HG02678 (cell line): ENCODE measurements at regions not wholly inside any gene's neighbourhood (a gene's known extent, or its start where the extent isn't known, plus 50 kb on each side); places are given as distances from the start of the nearest gene placed in this dataset.
A peak's percentile ranks its signal among the peaks of the same experiment; 100 is the strongest.
"Not testable (repeated sequence)": the region's sequence is repeated elsewhere in the genome, so short reads cannot be mapped to it uniquely, and the experiment has no call there.

ENCODE experiments used
- ATAC-seq: cut with Tn5 transposase; IDR thresholded peaks from one replicate; pipeline ENCODE4 v1.9.1; 2021; ENCODE audit warnings: mild to moderate bottlenecking, moderate library complexity; ENCODE audit not compliant: unreplicated experiment

DNA sequence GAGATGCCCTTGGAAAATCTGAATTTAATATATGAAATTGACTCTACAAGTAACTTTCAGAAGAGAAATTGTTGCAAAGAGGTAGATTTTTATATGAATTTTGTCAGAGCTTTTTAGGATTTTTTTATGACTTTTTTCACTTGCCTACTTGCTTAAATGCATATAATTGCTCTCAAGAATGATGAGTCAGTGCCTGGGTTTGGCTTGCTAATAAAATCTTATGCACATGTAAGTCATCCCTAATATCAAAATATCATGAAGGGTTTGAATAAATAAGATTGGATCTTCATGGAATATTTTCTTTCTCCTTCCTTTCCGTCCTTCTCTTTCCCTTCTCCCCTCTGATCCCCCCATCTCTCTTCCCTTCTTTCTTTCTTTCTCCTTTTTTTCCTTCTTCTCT is 354.1 kb downstream of the TXNL1 start:
- no peak for ATAC-seq

DNA sequence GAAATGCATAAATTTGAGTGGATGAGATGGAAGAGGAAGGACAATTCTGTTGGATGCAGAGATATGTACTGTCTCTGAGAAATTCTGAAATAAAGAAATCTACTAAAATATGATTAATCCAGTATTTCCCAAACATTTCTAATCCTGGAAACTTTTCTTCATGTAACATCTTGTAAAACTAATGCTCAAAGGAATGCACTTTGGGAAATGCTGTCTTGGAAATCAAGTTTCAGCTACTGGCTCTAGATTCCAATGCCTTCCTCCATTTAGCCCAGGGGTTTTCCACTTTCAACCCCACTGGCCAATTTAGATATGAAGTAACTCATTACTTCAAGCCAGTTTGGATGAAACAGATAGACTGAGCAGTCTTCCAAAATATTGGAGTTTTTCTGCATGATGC is 355.1 kb downstream of the TXNL1 start:
- no peak for ATAC-seq

DNA sequence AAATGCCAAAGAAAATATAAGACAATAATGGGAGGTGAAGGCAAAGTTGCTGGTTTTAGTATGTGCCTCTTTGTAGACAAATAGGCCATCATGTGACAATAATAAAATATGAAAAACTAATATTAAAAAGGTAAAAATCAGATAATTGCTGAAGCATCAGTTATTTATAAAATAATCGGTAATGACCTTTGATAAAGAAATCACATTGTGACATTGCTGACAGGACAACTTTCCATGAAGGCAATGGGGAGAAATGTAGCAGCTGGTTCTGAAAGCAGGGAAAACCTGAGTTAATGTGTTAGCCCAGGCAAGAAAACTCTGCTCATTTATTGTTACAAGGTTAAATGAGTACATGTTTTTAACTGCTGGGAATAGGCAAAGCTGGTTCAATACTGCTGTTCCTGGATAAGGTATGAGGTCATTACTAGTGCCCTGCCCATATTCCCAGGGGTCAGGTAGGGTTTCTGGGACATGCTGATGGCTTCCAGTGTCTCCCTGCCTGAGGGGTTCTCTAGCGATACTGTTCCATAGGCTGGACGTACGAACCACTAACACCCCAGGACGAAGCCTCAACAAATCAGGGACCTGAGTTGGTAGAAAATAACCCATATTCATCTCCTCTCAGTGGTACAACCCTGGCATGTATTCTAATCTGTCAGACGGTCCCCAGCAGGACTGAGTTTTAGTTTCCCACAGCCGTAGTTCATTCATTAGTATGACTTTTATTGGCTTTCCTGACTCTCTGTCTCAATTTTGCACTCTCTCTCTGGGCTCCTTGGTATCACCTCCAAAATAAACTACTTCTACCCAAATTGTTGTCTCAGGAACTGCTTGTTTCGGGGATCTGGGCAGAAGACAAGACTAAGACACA is 355.9 kb downstream of the TXNL1 start:
- ATAC-seq = no peak

DNA sequence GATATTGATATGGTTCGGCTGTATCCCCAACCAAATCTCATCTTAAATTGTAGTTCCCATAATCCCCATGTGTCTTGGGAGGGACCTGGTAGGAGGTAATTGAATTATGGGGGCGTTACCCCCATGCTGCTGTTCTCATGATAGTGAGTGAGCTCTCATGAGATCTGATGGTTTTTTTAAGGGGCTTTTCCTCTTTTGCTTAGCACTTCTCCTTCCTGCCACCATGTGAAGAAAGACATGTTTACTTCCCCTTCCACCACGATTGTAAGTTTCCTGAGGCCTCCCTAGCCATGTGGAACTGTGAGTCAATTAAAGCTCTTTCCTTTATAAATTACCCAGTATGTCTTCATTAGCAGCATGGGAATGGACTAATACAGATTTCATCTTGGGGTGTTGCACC is 358.6 kb downstream of the TXNL1 start:
- ATAC-seq = not testable (repeated sequence)

DNA sequence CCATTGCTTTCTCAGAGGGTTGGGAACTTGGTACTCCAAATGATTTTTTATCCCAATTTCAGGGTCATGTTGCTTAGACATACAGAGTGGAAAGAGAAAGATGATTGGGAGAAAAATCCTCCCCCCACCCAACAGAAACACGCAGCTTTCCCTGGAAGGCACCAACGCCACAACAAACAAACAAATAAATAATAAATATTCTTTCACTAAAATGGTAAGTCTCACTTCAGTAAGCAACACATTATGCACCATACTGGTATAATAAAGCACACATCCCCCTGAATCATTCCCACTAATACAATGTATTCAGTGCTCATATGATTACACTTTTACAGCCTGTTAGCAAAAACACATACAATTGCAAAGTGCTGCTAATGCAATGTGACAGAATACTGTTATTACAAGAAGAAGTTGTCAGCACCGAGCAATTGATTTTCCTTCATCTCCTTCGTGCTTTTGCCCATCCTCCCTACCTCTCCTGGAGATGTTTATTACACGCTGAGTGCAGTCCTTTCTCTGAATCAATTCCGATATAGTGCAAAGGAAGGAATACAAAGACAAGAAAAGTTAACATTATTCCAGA is 359.9 kb downstream of the TXNL1 start:
- ATAC-seq = no peak

DNA sequence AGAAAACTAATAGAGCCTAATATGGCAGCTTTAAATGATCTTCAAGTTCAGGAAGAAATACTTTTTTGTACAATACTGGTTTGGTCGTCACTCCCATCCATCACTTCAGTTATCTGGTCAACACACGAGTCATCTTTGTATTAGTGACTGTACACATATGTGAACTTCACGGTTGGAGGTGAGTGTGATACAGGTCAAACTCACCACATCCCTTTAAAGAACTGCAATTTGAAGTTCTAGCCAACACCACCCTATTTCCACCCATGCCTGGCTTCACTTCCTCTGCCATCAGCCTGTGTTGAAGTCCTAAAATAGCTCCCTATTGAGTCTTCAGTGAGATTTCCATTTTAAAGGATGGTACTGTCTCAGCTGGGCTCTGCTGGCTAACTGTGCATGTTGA is 361.9 kb downstream of the TXNL1 start:
- no peak for ATAC-seq

DNA sequence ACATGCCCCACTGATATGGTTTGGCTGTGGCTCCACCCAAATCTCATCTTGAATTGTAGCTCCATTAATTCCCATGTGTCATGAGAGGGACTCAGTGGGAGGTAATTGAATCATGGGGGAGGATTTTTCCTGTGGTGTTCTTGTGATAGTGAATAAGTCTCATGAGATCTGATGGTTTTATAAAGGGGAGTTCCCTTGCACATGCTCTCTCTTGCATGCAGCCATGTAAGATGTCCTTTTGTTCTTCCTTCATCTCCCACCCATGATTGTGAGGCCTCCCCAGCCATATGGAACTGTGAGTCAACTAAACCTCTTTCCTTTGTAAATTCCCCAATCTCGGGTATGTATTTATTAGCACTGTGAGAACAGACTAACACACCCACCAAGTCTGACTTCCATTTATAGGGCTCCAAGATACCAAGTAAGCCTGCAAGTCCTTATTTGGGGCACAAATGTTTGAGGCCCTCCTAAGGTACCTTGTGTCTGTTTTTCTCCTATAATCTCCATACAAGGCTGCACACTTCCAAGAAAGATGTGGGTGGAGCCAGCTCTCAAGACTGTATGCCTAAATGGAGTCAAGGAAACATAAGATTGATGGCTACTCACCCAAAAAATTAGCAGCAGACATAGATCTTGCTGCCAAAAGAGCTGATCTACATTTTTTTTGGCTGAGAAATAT is 364.7 kb downstream of the TXNL1 start:
- no peak for ATAC-seq

DNA sequence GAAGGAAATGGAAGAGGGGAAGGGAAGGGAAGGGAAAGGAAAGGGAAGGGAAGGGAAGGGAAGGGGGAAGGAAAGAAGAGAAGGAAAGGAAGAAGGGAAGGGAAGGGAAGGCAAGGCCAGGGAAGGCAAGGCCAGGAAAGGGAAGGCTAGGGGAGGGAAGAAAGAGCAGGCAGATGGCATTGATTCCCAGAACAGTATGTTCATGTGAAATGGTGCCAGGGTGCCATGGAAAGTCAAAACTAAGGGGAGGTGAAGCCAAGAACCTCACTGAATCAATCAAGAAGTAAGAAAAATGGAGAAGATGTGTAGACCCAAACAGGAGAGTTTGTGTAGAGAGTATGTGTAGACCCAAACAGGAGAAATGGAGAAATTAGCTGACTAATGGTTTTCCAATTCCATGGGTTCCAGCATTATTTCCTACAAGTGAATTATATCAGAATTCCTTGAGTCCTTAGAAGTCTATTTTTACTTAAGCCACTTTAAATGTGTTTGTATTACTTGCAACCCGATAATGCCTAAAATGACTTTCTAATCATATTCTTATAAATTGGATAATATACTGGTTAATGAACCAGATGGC is 367.6 kb downstream of the TXNL1 start:
- no peak for ATAC-seq

DNA sequence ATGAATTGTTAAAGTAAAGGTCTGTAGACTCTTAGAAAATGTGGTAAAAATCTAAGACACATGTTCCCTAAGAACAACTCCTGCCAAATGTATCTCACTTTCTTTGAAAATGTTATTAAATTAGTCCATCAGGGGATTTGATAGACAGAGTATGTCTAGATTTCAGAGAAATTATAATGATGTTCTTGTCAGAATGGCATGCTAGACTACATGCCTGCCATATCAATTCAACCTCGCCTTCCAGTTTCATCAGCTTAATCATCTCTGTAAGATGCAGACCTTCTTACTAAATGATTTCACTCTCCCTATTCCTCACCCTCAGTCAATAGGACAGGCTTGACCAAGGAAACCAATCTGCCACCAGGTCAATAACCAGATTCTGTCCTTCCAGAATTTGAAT is 368.4 kb downstream of the TXNL1 start:
- ATAC-seq = no peak

DNA sequence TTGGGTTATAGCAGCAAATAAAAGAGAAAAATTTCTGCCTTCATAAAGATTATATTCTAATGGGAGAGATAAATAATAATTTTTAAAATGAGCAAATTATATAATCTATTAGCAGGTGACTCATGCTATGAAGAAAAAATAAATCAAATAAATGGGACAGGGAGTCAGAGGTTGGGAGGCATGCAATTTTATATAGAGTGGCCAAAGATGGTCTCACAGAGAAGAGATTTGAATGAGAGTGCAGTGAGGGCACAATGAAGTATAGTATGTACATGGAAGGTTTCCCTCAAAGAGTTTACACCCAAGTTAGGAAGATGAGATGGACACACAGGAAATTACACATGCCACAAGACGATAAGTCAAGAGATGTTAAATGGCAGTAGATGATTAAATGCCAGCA is 369.4 kb downstream of the TXNL1 start:
- no peak for ATAC-seq

DNA sequence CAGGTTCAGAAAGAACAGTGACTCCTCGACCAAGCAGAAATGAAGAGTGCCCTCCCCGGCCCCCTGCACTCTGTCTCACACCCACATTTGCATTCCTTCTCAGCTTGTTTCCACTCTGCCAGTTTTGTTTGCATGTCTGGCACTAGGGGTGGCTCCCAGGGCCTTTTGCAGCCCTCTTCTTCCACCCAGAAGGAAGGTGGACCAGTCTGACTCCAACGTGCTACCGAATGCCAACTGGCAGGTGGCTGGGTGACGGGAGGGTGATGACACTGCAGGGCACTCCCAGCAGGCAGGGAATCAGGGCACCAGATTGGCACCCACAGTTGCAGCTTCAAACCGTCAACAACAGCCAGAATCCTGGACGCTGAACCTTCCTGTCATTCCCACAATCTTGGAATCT is 371.1 kb downstream of the TXNL1 start:
- ATAC-seq = no peak

DNA sequence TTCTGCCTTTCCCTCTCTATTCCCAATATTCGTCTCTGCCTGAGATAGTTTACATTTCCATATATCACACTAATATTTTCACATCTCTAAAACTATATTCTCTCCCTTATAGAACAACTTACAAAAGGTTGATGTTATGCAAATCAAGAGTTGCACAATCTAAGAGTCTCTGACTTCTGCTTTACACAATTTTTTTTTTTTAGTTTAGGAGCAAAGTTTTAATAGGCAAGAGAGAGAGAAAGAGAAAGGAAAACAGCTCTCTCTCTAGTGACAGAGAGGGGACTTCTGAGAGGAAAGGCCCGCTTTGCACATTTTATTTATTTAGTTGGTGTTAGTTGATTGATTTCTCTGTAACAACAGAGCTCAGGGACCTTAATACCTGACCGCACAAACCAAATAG is 380.2 kb downstream of the TXNL1 start:
- peak; percentile 54 for ATAC-seq

DNA sequence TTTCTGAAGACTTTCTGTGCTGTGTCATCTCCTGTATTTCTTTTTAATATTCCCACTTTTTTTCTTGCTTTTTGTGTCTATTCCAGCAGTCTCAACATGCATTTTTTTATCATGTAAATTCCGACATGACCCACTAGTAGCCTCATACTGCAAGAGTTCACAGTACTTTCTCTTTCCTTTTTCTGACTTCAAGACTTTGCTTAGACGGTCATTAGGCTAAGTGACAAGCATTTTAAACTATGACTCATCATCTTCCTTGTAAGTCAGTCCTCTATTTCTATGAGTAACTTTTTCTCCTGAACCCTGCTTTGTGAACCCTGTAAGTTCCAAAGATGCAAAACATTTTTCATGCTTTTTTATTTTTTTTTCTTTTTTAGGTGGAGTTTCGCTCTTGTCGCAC is 381.2 kb downstream of the TXNL1 start:
- ATAC-seq = peak; percentile 92

DNA sequence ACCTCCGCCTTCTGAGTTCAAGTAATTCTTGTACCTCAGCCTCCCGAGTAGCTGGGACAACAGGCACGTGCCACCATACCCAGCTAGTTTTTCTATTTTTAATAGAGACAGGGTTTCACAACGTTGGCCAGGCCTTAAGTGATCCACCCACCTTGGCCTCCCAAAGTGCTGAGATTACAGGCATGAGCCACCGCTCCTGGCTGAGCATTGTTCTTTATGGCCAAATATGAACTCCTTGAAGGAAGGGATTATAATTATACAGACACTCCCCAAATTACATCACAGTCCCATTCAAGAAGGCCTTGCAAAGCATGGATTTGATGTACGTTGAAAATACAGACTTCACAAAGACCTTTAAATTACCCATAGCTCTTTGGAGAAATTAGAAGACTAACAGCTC is 381.7 kb downstream of the TXNL1 start:
- ATAC-seq = no peak

DNA sequence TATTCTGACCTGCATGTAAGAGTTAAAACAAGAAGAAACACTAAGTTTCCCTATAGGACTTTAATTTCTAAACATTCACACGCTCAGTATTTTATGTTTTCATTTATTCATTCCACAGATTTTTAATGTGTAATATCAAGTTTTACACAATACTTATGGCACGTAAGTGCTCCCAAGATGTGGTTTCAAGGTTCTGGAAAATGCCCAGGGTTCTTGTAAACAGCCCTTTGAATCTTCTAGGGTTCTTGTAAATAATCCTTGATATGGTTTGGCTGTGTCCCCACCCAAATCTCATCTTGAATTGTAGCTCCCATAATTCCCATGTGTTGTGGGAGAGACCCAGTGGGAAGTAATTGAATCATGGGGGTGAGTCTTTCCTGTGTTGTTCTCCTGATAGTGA is 383.0 kb downstream of the TXNL1 start:
- ATAC-seq = no peak

DNA sequence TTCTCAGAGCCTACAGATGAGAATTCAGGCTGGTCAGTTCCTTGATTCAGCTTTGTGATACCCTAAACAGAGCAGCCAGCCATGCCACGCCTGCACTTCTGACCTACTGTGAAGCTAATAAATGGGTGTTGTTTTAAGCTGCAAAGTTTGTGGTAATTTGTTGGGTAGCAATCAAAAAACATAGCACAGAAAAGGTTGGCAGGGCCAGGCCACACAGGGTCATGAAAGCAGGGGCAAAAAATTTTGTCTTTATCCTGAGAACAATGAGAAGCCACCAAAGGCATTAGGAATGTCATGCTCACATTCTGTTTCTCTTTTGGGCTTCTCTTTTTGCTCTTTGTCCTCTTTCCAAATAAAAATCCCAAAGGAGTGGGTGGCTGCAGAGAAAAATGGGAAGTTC is 385.9 kb downstream of the TXNL1 start:
- ATAC-seq = no peak

DNA sequence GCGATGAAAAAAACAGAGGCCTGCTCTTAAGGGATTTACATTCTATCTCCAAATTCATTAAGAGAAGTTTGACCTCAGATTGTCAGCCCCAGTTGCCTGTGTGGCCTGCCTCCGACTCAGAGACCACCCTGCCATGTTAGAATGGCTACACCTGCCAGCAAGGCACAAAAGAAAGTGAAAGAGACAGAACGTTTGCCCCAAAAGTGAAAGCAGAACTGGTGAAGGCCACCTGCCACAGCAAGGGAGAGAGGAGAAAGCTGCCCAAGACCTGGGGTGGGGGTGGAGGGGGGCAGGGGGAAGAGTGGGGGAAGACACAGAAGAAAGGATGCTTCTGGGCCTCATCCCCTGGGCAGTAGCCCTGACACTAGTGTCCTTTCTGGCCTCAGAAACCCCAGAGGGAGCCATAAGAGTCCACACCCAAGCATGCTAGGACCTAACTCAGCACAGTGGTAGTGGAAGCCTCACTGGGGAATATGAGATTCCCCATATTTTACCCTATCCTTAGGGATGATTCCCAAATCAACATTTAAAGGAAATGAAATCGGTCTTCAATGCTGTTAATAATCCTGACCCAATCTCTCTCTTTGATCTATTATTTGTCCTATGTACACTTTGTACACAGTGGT is 389.7 kb downstream of the TXNL1 start:
- peak; percentile 99 for ATAC-seq

DNA sequence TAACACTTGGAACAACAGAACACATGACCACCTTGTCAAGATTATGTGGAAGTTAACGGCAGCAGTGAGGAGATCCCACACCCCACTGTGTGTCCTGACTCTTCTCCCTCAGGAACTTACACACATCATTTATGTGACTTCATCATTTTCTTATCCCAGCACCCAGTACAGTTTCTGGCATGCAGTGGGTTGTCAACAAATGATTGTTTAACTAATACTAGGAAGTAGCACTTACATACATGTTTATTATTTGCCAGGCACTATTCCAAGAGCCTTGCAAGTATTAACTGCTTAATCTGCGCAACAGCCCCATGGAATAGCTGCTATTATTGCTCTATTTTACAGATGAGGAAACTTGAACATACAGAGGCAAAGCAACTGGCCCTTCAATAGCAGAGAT is 391.5 kb downstream of the TXNL1 start:
- no peak for ATAC-seq

DNA sequence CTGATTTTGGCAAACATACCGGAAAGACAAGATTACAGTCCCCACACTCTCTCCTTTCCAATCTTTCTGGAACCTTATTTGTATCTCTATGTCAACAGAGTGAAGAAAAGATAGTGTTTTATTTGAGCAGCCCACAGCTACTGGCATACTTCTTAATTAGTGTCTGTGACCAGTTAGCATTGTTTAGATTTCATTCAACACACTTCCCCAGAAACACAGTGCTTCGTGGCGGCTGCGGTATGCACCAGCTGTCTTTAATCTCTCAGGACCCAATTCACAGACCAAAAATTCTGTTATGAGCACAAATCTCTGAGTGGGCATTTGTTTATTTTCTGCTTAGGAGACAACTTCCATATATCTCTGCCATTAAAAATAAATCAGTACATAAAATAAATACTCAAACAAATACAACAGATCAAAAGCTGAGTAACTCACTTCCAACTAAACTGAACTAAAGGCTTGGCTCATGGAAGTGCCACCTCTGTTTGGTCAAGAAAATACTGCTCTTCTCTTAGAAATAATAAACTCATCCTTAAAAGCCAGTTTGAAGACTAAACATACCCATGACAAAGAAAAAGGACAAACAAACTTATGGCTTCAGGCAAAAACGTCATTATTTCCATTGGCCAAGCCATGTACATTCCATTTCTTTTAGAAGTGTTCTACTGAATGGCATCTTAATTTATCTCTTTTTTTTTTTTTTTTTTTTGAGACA is 392.4 kb downstream of the TXNL1 start:
- ATAC-seq = no peak

DNA sequence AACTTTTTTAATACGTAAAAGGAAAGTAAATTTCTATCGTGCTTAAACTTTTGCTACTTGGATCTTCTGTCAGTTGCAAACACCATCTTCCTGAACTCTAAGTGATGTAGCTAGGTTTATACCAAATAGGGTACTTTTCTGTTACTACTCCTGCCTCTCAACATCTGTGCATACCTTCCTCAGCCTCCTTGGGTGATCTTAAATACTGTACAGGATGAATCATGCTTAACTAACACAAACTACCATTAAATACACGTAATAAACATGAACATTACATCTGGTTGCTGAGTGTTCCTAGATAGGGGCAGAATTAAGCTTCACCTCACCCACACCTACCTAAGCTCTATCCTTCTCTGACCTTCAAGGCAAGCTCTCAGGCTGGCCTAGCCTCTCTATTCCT is 398.0 kb downstream of the TXNL1 start:
- no peak for ATAC-seq

DNA sequence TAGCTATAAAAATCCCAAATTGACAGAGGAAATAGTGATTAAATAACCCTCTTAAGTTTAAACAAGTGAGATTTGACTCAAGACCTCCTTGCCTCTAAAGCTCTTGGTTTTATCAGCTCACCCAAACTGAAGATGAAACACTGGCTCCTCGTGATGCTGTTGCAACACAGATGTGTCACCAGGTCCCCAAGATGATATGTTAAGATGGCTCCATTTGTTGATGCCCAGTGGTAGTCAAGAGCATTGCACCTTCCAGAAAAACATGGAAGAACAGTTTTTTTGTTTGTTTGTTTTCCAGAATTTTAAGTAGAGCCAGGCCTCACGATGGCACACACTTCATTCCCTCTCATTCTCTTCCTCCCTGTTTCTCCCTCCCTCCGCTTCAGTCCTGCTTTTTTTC is 399.8 kb downstream of the TXNL1 start:
- ATAC-seq = no peak
